ENCODE measurements at regions not wholly inside any gene's neighbourhood (a gene's known extent, or its start where the extent isn't known, plus 50 kb on each side); places are given as distances from the start of the nearest gene placed in this dataset.

DNA sequence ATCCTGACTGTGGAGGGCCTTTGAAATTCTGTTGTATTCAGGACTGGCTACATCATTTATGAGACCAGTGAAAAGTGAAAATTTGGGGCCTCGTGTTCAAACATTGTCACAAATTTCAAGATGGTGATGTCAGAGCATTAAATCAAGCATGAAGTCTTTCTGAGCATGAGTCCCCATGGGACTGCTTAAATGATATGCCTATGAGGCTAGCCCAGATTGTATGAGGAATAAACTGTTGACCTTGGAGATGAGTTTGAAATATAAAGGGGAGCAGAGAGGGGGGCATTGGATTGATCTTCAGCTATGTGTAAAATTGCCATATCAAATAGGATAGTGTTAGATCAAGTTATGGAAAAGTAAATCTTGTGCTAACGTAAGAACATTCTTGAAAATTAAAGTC, 230.0 kb downstream of the SPANXN3 start:
- Histone ChIP-seq H3K9me3 (ENCODE audit: control insufficient read depth, insufficient read depth, low read depth, low read length) (no peaks in the 10 kb centered on the region), H3K27ac (ENCODE audit: extremely low read depth, low read depth, low read length) (no peak overlapping the region), H3K4me3 (ENCODE audit: low read depth, low read length) (no peak overlapping the region), H3K36me3 (ENCODE audit: control insufficient read depth in 2 of 2, insufficient read depth in 1 of 2, low read length in 2 of 2) (no peaks in the 10 kb centered on the region), H3K4me1 (ENCODE audit: control insufficient read depth, insufficient read depth, low read length) (no peaks in the 10 kb centered on the region)
- ChIA-PET POLR2A (no interaction called here), CTCF (no interaction called here)
- TF ChIP-seq, protein P1, sequence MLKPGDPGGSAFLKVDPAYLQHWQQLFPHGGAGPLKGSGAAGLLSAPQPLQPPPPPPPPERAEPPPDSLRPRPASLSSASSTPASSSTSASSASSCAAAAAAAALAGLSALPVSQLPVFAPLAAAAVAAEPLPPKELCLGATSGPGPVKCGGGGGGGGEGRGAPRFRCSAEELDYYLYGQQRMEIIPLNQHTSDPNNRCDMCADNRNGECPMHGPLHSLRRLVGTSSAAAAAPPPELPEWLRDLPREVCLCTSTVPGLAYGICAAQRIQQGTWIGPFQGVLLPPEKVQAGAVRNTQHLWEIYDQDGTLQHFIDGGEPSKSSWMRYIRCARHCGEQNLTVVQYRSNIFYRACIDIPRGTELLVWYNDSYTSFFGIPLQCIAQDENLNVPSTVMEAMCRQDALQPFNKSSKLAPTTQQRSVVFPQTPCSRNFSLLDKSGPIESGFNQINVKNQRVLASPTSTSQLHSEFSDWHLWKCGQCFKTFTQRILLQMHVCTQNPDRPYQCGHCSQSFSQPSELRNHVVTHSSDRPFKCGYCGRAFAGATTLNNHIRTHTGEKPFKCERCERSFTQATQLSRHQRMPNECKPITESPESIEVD (tag by site-specific recombination; IDR thresholded peaks at IDR 0.05), result no peak
- no peak for TF ChIP-seq ZNF776 (tag by site-specific recombination; IDR thresholded peaks at IDR 0.05; ENCODE audit: borderline replicate concordance)
- TF ChIP-seq, protein P2, sequence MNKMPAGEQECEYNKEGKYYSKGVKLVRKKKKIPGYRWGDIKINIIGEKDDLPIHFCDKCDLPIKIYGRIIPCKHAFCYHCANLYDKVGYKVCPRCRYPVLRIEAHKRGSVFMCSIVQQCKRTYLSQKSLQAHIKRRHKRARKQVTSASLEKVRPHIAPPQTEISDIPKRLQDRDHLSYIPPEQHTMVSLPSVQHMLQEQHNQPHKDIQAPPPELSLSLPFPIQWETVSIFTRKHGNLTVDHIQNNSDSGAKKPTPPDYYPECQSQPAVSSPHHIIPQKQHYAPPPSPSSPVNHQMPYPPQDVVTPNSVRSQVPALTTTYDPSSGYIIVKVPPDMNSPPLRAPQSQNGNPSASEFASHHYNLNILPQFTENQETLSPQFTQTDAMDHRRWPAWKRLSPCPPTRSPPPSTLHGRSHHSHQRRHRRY (tag by site-specific recombination; IDR thresholded peaks at IDR 0.05), result no peak
- TF ChIP-seq, protein P3, sequence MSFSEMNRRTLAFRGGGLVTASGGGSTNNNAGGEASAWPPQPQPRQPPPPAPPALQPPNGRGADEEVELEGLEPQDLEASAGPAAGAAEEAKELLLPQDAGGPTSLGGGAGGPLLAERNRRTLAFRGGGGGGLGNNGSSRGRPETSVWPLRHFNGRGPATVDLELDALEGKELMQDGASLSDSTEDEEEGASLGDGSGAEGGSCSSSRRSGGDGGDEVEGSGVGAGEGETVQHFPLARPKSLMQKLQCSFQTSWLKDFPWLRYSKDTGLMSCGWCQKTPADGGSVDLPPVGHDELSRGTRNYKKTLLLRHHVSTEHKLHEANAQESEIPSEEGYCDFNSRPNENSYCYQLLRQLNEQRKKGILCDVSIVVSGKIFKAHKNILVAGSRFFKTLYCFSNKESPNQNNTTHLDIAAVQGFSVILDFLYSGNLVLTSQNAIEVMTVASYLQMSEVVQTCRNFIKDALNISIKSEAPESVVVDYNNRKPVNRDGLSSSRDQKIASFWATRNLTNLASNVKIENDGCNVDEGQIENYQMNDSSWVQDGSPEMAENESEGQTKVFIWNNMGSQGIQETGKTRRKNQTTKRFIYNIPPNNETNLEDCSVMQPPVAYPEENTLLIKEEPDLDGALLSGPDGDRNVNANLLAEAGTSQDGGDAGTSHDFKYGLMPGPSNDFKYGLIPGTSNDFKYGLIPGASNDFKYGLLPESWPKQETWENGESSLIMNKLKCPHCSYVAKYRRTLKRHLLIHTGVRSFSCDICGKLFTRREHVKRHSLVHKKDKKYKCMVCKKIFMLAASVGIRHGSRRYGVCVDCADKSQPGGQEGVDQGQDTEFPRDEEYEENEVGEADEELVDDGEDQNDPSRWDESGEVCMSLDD (tag by site-specific recombination; IDR thresholded peaks at IDR 0.05), result no peak

DNA sequence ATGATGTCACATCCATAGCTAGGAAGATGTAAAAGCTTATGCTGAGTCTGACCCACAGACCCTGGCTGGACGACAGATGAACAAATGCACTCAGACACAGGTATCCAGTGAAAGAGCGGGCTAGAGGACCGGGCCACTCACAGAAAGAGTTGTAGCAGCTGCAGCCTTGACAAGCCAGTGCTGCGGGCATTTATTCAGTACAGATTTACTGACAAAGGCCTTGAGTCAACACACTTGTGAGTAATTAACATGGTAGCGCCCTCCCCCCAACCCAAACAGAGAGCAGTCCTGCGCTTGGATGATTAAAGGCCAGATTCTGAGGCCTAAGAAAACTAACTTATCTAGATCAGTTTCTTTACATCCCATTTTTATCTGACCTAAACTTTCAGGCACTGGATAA, 244.6 kb downstream of the SPANXN4 start:
- H3K9me3 ChIP-seq (ENCODE audit: control insufficient read depth, insufficient read depth, low read depth, low read length), result no peaks in the 10 kb centered on the region; the same call in 1 of the 2 replicates
- POLR2A ChIA-PET, result no interaction called here
- CTCF ChIA-PET, result interaction anchor here (0.6 kb wide), 1 partner anchor 1944 kb away, joined by 4 read pairs; no protein-coding TSS in a partner anchor
- no peaks in the 10 kb centered on the region for H3K4me1 ChIP-seq (ENCODE audit: control insufficient read depth, insufficient read depth, low read length)
- no peak overlapping the region for H3K27ac ChIP-seq (ENCODE audit: extremely low read depth, low read depth, low read length)
- no peak overlapping the region for H3K4me3 ChIP-seq (ENCODE audit: low read depth, low read length)
- H3K36me3 ChIP-seq (ENCODE audit: control insufficient read depth in 2 of 2, insufficient read depth in 1 of 2, low read length in 2 of 2), result no peaks in the 10 kb centered on the region
- TF ChIP-seq, protein P4, sequence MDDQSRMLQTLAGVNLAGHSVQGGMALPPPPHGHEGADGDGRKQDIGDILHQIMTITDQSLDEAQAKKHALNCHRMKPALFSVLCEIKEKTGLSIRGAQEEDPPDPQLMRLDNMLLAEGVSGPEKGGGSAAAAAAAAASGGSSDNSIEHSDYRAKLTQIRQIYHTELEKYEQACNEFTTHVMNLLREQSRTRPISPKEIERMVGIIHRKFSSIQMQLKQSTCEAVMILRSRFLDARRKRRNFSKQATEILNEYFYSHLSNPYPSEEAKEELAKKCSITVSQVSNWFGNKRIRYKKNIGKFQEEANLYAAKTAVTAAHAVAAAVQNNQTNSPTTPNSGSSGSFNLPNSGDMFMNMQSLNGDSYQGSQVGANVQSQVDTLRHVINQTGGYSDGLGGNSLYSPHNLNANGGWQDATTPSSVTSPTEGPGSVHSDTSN (CRISPR knock-in tag; IDR thresholded peaks at IDR 0.05), result no peak
- TF ChIP-seq ZNF37A (tag by site-specific recombination; IDR thresholded peaks at IDR 0.05), result no peak
- TF ChIP-seq ZNF23 (tag by site-specific recombination; IDR thresholded peaks at IDR 0.05; ENCODE audit: borderline replicate concordance), result no peak
- TF ChIP-seq, protein P5, sequence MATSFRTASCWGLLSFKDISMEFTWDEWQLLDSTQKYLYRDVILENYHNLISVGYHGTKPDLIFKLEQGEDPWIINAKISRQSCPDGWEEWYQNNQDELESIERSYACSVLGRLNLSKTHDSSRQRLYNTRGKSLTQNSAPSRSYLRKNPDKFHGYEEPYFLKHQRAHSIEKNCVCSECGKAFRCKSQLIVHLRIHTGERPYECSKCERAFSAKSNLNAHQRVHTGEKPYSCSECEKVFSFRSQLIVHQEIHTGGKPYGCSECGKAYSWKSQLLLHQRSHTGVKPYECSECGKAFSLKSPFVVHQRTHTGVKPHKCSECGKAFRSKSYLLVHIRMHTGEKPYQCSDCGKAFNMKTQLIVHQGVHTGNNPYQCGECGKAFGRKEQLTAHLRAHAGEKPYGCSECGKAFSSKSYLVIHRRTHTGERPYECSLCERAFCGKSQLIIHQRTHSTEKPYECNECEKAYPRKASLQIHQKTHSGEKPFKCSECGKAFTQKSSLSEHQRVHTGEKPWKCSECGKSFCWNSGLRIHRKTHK (tag by site-specific recombination; IDR thresholded peaks at IDR 0.05), result no peak
- TF ChIP-seq, protein P6, sequence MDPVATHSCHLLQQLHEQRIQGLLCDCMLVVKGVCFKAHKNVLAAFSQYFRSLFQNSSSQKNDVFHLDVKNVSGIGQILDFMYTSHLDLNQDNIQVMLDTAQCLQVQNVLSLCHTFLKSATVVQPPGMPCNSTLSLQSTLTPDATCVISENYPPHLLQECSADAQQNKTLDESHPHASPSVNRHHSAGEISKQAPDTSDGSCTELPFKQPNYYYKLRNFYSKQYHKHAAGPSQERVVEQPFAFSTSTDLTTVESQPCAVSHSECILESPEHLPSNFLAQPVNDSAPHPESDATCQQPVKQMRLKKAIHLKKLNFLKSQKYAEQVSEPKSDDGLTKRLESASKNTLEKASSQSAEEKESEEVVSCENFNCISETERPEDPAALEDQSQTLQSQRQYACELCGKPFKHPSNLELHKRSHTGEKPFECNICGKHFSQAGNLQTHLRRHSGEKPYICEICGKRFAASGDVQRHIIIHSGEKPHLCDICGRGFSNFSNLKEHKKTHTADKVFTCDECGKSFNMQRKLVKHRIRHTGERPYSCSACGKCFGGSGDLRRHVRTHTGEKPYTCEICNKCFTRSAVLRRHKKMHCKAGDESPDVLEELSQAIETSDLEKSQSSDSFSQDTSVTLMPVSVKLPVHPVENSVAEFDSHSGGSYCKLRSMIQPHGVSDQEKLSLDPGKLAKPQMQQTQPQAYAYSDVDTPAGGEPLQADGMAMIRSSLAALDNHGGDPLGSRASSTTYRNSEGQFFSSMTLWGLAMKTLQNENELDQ (tag by site-specific recombination; IDR thresholded peaks at IDR 0.05; ENCODE audit: low read depth), result no peak
- no peak for TF ChIP-seq ZNF792 (tag by site-specific recombination; IDR thresholded peaks at IDR 0.05)
- TF ChIP-seq, protein P7, sequence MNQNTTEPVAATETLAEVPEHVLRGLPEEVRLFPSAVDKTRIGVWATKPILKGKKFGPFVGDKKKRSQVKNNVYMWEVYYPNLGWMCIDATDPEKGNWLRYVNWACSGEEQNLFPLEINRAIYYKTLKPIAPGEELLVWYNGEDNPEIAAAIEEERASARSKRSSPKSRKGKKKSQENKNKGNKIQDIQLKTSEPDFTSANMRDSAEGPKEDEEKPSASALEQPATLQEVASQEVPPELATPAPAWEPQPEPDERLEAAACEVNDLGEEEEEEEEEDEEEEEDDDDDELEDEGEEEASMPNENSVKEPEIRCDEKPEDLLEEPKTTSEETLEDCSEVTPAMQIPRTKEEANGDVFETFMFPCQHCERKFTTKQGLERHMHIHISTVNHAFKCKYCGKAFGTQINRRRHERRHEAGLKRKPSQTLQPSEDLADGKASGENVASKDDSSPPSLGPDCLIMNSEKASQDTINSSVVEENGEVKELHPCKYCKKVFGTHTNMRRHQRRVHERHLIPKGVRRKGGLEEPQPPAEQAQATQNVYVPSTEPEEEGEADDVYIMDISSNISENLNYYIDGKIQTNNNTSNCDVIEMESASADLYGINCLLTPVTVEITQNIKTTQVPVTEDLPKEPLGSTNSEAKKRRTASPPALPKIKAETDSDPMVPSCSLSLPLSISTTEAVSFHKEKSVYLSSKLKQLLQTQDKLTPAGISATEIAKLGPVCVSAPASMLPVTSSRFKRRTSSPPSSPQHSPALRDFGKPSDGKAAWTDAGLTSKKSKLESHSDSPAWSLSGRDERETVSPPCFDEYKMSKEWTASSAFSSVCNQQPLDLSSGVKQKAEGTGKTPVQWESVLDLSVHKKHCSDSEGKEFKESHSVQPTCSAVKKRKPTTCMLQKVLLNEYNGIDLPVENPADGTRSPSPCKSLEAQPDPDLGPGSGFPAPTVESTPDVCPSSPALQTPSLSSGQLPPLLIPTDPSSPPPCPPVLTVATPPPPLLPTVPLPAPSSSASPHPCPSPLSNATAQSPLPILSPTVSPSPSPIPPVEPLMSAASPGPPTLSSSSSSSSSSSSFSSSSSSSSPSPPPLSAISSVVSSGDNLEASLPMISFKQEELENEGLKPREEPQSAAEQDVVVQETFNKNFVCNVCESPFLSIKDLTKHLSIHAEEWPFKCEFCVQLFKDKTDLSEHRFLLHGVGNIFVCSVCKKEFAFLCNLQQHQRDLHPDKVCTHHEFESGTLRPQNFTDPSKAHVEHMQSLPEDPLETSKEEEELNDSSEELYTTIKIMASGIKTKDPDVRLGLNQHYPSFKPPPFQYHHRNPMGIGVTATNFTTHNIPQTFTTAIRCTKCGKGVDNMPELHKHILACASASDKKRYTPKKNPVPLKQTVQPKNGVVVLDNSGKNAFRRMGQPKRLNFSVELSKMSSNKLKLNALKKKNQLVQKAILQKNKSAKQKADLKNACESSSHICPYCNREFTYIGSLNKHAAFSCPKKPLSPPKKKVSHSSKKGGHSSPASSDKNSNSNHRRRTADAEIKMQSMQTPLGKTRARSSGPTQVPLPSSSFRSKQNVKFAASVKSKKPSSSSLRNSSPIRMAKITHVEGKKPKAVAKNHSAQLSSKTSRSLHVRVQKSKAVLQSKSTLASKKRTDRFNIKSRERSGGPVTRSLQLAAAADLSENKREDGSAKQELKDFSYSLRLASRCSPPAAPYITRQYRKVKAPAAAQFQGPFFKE (tag by site-specific recombination; IDR thresholded peaks at IDR 0.05; ENCODE audit: borderline replicate concordance), result no peak
- no peak for TF ChIP-seq ZNF292 (tag by site-specific recombination; IDR thresholded peaks at IDR 0.05; ENCODE audit: borderline replicate concordance, low read depth)
- no peak for TF ChIP-seq ZNF677 (tag by site-specific recombination; IDR thresholded peaks at IDR 0.05)
- TF ChIP-seq RBAK (tag by site-specific recombination; IDR thresholded peaks at IDR 0.05), result no peak
- no peak for TF ChIP-seq ZNF211 (tag by site-specific recombination; IDR thresholded peaks at IDR 0.05; ENCODE audit: low read depth)
